Astrocyte (in vitro differentiated cells and primary cell): ENCODE measurements at regions not wholly inside any gene's neighbourhood (a gene's known extent, or its start where the extent isn't known, plus 50 kb on each side); places are given as distances from the start of the nearest gene placed in this dataset.

Experiments used
- DNase-seq: peaks from one replicate; pipeline ENCODE4 v3.0.0-alpha.2; 2010; ENCODE audit warnings: low read depth
- FAIRE-seq: peaks from 2 replicates; lab custom pipeline; 2011; peaks lifted over from hg19 to GRCh38; lab: Jason Lieb, UNC
- H2AFZ ChIP-seq: 2 replicates; pipeline ENCODE4 v1.6.0; 2012; ENCODE audit warnings: low read depth, low read length, inconsistent platforms
- H3K27ac ChIP-seq: 2 replicates; pipeline ENCODE4 v1.5.1; 2011; ENCODE audit warnings: low read depth, low read length, inconsistent platforms
- H3K27me3 ChIP-seq: 2 replicates; pipeline ENCODE4 v1.6.0; 2011; ENCODE audit warnings: low read length, inconsistent platforms; ENCODE audit not compliant: insufficient read depth
- H3K36me3 ChIP-seq: 2 replicates; pipeline ENCODE4 v1.5.1; 2011; ENCODE audit warnings: low read length, inconsistent platforms; ENCODE audit not compliant: insufficient read depth
- H3K4me1 ChIP-seq: 2 replicates; pipeline ENCODE4 v1.5.1; 2011; ENCODE audit warnings: low read length, inconsistent platforms; ENCODE audit not compliant: insufficient read depth
- H3K4me2 ChIP-seq: 2 replicates; pipeline ENCODE4 v1.6.0; 2012; ENCODE audit warnings: low read length, inconsistent platforms
- H3K4me3 ChIP-seq: 2 replicates; pipeline ENCODE4 v1.5.1; 2011; ENCODE audit warnings: low read depth, mild to moderate bottlenecking, low read length, inconsistent platforms; ENCODE audit not compliant: insufficient read depth
- H3K79me2 ChIP-seq: 2 replicates; pipeline ENCODE4 v1.6.0; 2012; ENCODE audit warnings: mild to moderate bottlenecking, low read length, inconsistent platforms; ENCODE audit not compliant: insufficient read depth
- H3K9ac ChIP-seq: 2 replicates; pipeline ENCODE4 v1.6.0; 2012; ENCODE audit warnings: mild to moderate bottlenecking, low read length, inconsistent platforms
- H3K9me3 ChIP-seq: 2 replicates; pipeline ENCODE4 v1.5.1; 2012; ENCODE audit warnings: low read depth, mild to moderate bottlenecking, low read length, inconsistent platforms; ENCODE audit not compliant: insufficient read depth
- H4K20me1 ChIP-seq: 2 replicates; pipeline ENCODE4 v1.6.0; 2012; ENCODE audit warnings: low read length, inconsistent platforms; ENCODE audit not compliant: insufficient read depth
- H3K27ac Mint-ChIP-seq: one replicate; pipeline ENCODE4 v1.8.0; 2021; ENCODE audit warnings: mild to moderate bottlenecking, mixed read lengths; ENCODE audit not compliant: unreplicated experiment
- H3K27me3 Mint-ChIP-seq: one replicate; pipeline ENCODE4 v1.8.0; 2021; ENCODE audit warnings: low read depth, mixed read lengths; ENCODE audit not compliant: unreplicated experiment
- H3K36me3 Mint-ChIP-seq: one replicate; pipeline ENCODE4 v1.8.0; 2021; ENCODE audit warnings: low read depth, mixed read lengths; ENCODE audit not compliant: unreplicated experiment
- H3K4me1 Mint-ChIP-seq: one replicate; pipeline ENCODE4 v1.8.0; 2021; ENCODE audit warnings: low read depth, mixed read lengths; ENCODE audit not compliant: unreplicated experiment
- H3K4me3 Mint-ChIP-seq: one replicate; pipeline ENCODE4 v1.8.0; 2021; ENCODE audit warnings: mild to moderate bottlenecking, moderate library complexity, mixed read lengths; ENCODE audit not compliant: unreplicated experiment
- H3K9me3 Mint-ChIP-seq: one replicate; pipeline ENCODE4 v1.8.0; 2021; ENCODE audit warnings: mild to moderate bottlenecking, mixed read lengths; ENCODE audit not compliant: unreplicated experiment
- CTCF ChIP-seq: IDR thresholded peaks from 2 replicates; pipeline ENCODE4 v1.5.1; 2011; ENCODE audit warnings: low read depth, mild to moderate bottlenecking, inconsistent platforms, low read length, moderate library complexity; ENCODE audit not compliant: insufficient read depth
- EZH2 ChIP-seq: IDR thresholded peaks from 2 replicates; pipeline ENCODE4 v1.6.1; 2012; ENCODE audit warnings: mild to moderate bottlenecking, low read length, inconsistent platforms; ENCODE audit not compliant: insufficient read depth

- Mint-ChIP-seq H3K27me3 (no peaks in the 10 kb centered on the region), H3K9me3 (no peaks in the 10 kb centered on the region), H3K27ac (no peak overlapping the region), H3K4me3 (no peak overlapping the region), H3K4me1 (no peaks in the 10 kb centered on the region), H3K36me3 (no peaks in the 10 kb centered on the region)
- H3K9ac ChIP-seq = no peak overlapping the region
- H4K20me1 ChIP-seq = no peaks in the 10 kb centered on the region
- no peaks in the 10 kb centered on the region for H3K4me1 ChIP-seq
- H2AFZ ChIP-seq = no peak overlapping the region
- no peaks in the 10 kb centered on the region for H3K27me3 ChIP-seq
- H3K79me2 ChIP-seq = no peaks in the 10 kb centered on the region
- FAIRE-seq = no peak
- DNase-seq = no peak
- H3K4me2 ChIP-seq = no peak overlapping the region
- H3K36me3 ChIP-seq = no peaks in the 10 kb centered on the region
- no peak overlapping the region for H3K27ac ChIP-seq
- TF ChIP-seq EZH2 (no peak), CTCF (no peak)
- no peak overlapping the region for H3K4me3 ChIP-seq
- no peaks in the 10 kb centered on the region for H3K9me3 ChIP-seq
Observed at GRCh38 chr9:103522409-103522808, 527.3 kb downstream of the CYLC2 start.

GRCh38 chr9:103530934-103531333, 535.8 kb downstream of the CYLC2 start:
- Histone ChIP-seq H3K27me3 (no peaks in the 10 kb centered on the region), H2AFZ (no peak overlapping the region), H3K4me2 (no peak overlapping the region), H3K79me2 (no peaks in the 10 kb centered on the region), H3K9me3 (no peaks in the 10 kb centered on the region), H3K4me3 (no peak overlapping the region), H3K27ac (no peak overlapping the region), H3K9ac (no peak overlapping the region), H3K36me3 (no peaks in the 10 kb centered on the region), H4K20me1 (no peaks in the 10 kb centered on the region), H3K4me1 (no peaks in the 10 kb centered on the region)
- FAIRE-seq = no peak
- no peaks in the 10 kb centered on the region for H3K9me3 Mint-ChIP-seq
- H3K36me3 Mint-ChIP-seq = no peaks in the 10 kb centered on the region
- H3K27ac Mint-ChIP-seq = no peak overlapping the region
- no peaks in the 10 kb centered on the region for H3K27me3 Mint-ChIP-seq
- no peaks in the 10 kb centered on the region for H3K4me1 Mint-ChIP-seq
- no peak for DNase-seq
- no peak overlapping the region for H3K4me3 Mint-ChIP-seq
- TF ChIP-seq CTCF = no peak
- TF ChIP-seq EZH2 = no peak

DNA sequence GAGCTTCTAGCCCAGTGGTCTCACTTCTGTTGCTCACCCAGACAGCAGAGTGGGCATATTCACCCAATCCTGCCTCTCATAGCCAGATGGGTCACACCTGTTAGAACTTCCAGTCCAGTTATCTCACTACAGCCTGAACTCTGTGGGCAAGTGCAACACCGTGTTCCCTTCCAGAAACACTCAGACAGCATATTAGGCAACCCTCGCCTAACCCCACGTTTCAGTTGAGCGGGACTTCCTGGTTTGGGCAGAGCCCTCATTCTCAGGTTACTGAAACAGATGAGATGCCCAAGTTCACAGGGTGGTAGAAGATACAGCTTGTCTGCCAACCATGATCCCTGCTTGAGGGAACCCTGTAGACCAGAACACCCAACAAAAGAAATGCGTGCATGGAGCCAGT, 538.2 kb downstream of the CYLC2 start:
- TF ChIP-seq CTCF = no peak
- no peak for TF ChIP-seq EZH2
- Mint-ChIP-seq H3K4me1 (no peaks in the 10 kb centered on the region), H3K27ac (no peak overlapping the region), H3K9me3 (peaks cover 2% of the 10 kb centered on the region), H3K4me3 (no peak overlapping the region), H3K36me3 (no peaks in the 10 kb centered on the region), H3K27me3 (no peaks in the 10 kb centered on the region)
- H3K79me2 ChIP-seq = no peaks in the 10 kb centered on the region
- no peak overlapping the region for H2AFZ ChIP-seq
- no peaks in the 10 kb centered on the region for H3K4me1 ChIP-seq
- H3K27ac ChIP-seq = no peak overlapping the region
- no peak overlapping the region for H3K4me2 ChIP-seq
- no peaks in the 10 kb centered on the region for H3K27me3 ChIP-seq
- H3K4me3 ChIP-seq = no peak overlapping the region
- no peaks in the 10 kb centered on the region for H3K36me3 ChIP-seq
- FAIRE-seq = no peak
- H4K20me1 ChIP-seq = no peaks in the 10 kb centered on the region
- no peaks in the 10 kb centered on the region for H3K9me3 ChIP-seq
- DNase-seq = no peak
- H3K9ac ChIP-seq = no peak overlapping the region
